ENCODE measurements at regions not wholly inside any gene's neighbourhood (a gene's known extent, or its start where the extent isn't known, plus 50 kb on each side); places are given as distances from the start of the nearest gene placed in this dataset.
"Not testable (repeated sequence)": the region's sequence is repeated elsewhere in the genome, so short reads cannot be mapped to it uniquely, and the experiment has no call there.

DNA sequence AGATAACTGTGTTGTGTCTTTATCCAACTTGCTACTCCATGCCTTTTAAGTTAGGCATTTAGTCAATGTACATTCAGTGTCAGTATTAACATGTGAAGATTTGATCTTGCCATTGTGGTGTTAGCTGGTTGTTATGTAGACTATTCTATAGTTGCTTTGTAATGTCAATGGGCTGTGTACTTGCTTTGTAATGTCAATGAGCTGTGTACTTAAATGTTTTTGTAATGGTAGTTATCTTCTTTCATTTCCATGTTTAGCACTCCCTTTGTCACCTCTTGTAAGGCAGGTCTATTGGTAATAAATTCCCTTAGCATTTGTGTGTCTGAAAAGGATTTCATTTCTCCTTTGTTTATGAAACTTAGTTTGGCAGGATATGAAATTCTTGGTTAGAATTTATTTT is 53.4 kb downstream of the MC4R start:
- no peaks in the 10 kb centered on the region for H3K36me3 ChIP-seq
- H3K4me3 ChIP-seq, result no peak overlapping the region
- DNase-seq, result no peak
- no peaks in the 10 kb centered on the region for H3K27me3 ChIP-seq
- no peaks in the 10 kb centered on the region for H3K9me3 ChIP-seq

DNA sequence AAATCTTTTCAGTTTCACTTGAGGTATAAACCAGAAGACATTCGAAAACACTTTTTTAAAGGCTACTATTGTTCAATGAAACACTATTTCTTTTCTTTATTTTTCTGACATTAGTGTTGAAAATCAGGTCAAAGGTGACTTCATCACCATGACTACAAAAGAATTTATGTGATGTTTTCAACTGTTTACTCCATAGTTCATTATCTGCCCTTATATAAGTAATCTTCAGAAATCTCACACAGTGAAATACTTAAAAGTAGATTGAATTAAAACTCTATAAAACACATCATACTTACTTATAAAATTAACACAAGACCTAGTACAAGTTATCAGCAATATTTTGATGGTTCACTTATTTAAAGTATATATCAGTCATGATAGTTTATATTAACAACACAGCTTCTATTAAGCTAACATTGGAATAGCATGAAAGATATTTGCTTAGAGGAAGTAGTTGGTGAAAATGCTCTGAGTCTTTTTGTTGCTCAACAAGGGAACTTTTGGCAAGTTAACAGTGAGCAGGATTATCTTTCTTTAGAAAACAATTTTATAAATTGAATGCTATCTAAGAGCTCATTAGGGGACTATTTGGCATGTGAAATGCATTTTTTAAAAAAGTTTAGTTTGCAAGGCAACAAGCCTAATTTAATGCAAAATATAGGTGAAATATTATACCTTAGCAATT is 60.8 kb downstream of the MC4R start:
- Histone ChIP-seq H3K4me3 (no peak overlapping the region), H3K9me3 (no peaks in the 10 kb centered on the region), H3K36me3 (no peaks in the 10 kb centered on the region), H3K27me3 (peaks cover 4% of the 10 kb centered on the region; the same call in 1 of the 2 replicates)
- DNase-seq, result no peak

DNA sequence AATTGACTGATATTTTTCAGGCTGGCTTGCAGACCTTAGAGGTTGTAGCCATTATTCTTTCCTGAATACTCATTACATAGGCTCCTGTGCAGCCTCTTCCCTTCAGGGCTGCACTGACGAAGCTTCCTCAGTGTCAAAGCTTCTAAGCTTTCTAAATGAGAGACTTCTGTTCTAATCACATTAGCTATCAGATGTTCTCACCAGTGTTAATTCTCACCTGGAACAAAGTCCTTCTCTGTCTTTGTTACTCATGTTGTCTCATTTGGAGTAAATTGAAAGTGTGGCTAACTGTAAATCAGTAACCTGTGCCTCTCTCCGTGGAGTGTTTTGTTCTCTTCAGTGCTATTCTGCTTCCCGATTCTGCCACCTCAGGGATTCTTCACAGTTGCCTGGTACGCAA is 76.9 kb downstream of the MC4R start:
- Histone ChIP-seq H3K27me3 (no peaks in the 10 kb centered on the region), H3K36me3 (no peaks in the 10 kb centered on the region), H3K4me3 (no peak overlapping the region), H3K9me3 (no peaks in the 10 kb centered on the region)
- DNase-seq, result no peak

DNA sequence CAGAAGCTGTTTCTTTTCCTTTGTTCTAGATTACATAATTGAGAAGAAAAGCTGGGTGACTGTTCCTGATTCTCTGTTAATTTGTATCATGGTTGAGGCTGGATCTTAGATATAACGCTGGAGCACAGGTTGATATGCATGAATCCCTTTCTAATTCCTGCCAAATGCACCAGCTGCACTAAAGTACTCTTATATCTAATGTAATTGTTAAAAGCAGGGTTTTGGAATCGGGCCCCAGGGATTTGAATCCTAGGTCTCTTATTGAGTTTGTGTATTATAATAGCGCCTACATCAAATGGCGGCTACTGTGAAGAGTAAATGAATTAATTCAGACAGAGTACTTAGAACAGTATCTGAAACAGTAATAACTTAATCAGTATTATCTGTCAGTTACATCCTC is 80.4 kb downstream of the MC4R start:
- Histone ChIP-seq H3K36me3 (no peaks in the 10 kb centered on the region), H3K27me3 (peaks cover under 1% of the 10 kb centered on the region; the same call in 1 of the 2 replicates), H3K4me3 (no peak overlapping the region), H3K9me3 (no peaks in the 10 kb centered on the region)
- DNase-seq, result no peak

DNA sequence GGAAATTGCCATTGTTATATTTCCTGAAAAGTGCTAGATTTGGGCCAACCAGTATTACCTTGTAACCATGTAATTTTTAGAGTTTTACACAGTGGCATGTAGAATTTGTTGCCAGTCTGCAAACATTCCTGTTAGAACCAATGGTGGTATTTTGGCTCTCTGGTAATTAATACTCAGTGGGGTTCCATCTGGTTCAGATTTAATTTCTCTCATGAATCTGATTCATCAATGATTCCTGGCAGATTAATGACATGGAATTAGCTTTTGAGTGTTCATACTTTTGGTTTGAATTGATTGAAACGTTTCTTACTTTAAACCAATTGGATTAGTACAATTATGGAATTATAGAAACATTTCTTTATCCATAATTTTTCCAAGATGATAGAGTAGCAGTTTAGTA is 93.2 kb downstream of the MC4R start:
- Histone ChIP-seq H3K4me3 (no peak overlapping the region), H3K9me3 (no peaks in the 10 kb centered on the region), H3K27me3 (no peaks in the 10 kb centered on the region), H3K36me3 (no peaks in the 10 kb centered on the region)
- DNase-seq, result no peak

DNA sequence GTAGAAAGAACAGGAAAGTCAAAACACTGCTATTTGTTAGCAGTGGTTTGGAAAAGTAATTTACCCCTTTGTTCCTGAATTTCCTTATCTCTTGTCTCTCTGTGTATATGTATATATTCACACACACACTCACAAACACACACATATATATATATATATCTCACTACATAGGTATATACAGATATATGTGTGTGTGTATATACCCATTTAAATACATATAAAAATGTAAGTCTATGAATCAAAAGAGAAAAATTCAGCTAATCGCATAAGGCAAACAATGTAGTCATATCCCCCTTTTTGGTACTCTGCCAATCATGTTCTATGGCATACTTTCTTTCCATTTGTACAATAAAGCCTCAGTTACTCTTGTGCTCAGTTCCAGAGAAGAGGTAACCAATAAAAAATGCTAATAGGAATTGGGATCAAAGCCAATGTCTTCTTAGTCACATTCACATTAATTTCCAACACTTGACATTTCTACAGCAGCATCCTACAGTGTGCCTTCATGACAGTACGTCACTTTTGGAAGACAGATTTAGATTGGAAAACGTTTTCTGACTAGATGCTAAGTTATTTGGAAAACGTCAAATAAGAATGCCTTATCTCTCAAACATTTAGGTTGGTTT is 94.6 kb downstream of the MC4R start:
- H3K36me3 ChIP-seq, result no peaks in the 10 kb centered on the region
- no peaks in the 10 kb centered on the region for H3K9me3 ChIP-seq
- H3K4me3 ChIP-seq, result no peak overlapping the region
- no peaks in the 10 kb centered on the region for H3K27me3 ChIP-seq
- DNase-seq, result no peak

DNA sequence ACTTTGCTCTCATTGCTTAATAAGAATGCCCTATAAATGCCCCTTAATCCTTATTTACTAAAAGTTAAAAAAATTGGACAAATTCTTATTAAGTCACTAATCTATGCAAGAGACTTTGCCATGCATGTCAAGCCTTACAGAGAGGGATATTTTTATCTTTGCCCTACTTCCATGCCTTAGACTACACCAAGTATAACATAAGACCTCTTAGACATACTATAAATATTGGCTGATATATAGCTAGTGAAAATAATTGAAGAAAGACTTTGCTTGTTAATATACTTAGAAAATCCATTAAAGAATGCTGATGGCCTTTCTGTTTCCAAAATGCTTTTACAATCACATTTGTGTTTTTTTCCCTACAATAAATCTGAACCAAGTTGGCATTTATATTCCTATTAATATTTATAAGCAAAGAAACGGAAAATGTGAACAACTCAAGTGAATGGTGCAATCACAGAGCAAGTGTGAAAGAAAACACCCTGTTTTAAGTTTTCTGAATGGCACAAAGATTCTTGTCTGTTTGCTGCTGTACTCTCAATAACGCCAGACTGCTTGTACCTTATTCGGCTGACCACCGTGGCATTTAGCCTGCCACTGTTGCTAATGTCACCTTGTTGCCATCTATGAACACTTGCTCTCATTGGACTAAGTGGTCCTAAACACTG is 105.0 kb downstream of the MC4R start:
- no peak overlapping the region for H3K4me3 ChIP-seq
- no peak for DNase-seq
- H3K9me3 ChIP-seq, result no peaks in the 10 kb centered on the region
- no peaks in the 10 kb centered on the region for H3K27me3 ChIP-seq
- H3K36me3 ChIP-seq, result no peaks in the 10 kb centered on the region

DNA sequence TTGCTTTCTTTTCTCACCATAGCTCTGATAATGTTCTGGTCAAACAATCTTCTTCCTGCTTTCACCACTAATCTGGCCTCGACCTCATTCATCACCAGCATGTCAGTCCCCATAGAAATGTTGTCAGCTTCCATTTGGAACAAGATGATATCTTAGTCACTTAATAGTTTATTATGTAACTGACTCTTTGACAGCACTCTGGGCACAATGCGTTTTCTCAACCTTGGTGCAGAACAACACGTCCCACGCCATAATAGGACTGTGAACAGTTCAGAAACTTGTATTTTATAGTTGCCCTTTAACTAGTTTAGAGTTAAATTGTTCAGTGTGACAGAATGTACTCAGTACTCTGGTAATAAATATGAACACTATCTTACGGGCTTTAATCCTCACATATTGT is 106.0 kb downstream of the MC4R start:
- no peak overlapping the region for H3K4me3 ChIP-seq
- DNase-seq, result no peak

DNA sequence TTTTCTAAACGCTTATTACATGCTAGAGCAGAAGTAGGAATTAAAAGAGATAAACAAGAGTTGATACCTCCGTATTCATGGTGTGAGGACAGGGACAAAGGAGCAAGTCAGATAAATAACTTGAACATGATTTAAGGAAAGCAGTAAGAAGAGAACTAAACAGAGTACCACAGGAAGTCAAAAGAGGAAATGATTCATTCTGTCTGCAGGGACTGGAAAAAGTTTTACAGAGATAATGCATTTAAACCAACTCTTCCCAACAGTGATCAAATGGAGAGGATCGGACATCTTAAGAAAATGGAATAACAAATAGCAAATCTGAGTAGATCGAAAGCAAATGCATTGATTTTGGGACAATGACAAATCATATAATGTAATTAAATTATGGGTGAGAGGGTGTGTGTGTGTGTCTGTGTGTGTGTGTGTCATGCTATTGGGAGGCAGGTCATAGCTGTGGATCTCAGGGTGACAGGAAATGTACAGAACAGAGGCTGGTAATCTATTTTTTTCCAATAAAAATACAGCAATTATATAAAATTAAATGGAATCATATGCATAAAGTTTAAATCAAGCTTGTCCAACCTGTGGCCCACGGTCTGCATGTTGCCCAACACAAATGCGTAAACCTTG is 113.4 kb downstream of the MC4R start:
- no peaks in the 10 kb centered on the region; the same call in 1 of the 2 replicates for H3K27me3 ChIP-seq
- no peak overlapping the region for H3K4me3 ChIP-seq
- H3K36me3 ChIP-seq, result no peaks in the 10 kb centered on the region
- no peaks in the 10 kb centered on the region for H3K9me3 ChIP-seq
- DNase-seq, result no peak

More for the DNA sequence above, 106.0 kb downstream of the MC4R start:
- Histone ChIP-seq H3K36me3 (no peaks in the 10 kb centered on the region), H3K9me3 (no peaks in the 10 kb centered on the region), H3K27me3 (no peaks in the 10 kb centered on the region)

DNA sequence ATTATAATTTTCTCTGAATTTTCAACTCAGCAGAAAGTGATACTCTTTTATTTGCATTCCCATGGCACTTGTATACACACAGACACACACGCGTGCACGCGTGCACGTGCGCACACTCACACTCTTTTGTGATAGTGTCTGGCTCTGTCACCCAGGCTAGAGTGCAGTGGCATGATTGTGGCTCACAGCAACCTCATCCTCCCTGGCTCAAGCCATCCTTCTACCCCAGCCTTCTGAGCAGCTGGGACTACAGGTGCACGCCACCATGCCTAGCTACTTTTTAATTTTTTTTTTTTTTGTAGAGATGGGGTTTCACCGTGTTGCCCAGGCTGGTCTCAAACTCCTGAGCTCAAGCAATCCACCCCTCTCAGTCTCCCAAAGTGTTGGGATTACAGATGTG is 123.2 kb downstream of the MC4R start:
- H3K36me3 ChIP-seq, result no peaks in the 10 kb centered on the region
- DNase-seq, result no peak
- H3K9me3 ChIP-seq, result no peaks in the 10 kb centered on the region
- no peaks in the 10 kb centered on the region for H3K27me3 ChIP-seq
- no peak overlapping the region for H3K4me3 ChIP-seq

DNA sequence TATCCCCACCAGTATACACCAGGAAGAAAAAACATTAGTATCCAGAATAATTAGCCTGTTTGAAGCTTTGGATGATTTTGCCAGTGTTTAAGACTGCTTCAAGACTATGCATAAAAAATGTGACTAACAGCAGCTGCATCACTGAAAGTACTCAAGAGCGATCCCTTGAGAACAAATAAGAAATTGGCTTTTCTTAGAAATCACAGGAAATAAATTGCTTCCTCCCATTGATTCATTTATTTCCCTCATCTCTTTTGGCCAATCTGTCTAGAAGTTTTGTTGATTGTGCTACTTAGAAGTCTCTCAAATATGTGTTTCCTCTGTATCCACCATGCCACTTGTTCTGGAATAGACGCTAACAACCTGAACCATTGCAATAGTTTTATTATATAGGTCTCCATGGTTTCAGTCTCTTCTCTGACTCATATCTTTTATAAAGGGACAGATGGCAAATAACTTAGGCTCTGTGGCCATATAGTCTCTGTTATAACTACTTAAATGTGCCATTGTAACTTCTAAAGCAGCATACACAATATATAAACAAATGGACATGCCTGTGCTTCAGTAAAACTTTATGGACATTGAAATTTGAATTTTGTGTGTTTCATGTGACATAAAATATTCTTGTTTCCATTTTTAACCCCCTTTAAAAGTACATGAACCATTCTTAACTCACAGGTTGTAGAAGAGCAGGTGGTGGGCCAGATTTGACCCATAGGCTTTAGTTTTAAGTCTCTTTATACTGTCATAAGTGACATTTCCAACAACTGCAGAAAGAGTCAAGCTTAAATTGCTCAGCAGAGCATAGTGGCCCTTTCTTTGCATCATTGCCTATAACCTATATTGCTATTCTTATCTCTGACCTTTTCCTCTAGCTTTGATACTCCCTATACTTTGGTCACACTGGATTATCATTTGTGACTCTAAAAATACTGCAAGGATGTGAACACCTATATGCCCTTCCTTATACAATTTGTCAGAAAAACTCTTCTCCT is 123.9 kb downstream of the MC4R start:
- Histone ChIP-seq H3K4me3 (no peak overlapping the region), H3K27me3 (no peaks in the 10 kb centered on the region), H3K9me3 (no peaks in the 10 kb centered on the region), H3K36me3 (no peaks in the 10 kb centered on the region)
- DNase-seq, result no peak

DNA sequence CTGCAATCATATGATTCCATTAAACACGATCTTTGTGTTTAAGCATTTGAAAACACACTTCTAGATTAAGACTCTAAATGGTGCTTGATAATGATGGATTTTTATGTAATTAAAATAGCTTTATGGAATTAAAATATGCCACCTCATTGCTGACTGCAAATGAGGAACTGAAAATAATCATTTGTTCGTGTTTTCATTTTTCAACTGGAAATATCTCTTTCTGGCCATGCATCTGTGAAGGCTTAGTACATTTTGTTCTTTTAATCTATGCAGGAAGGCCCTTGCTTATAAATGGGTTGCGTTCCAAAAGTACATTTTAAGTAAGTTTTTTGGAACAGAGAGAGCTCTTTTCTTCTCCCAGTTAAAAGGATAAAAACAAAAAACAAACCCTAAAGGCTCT is 125.5 kb downstream of the MC4R start:
- no peaks in the 10 kb centered on the region for H3K27me3 ChIP-seq
- H3K9me3 ChIP-seq, result no peaks in the 10 kb centered on the region
- no peak for DNase-seq
- no peaks in the 10 kb centered on the region for H3K36me3 ChIP-seq
- no peak overlapping the region for H3K4me3 ChIP-seq

DNA sequence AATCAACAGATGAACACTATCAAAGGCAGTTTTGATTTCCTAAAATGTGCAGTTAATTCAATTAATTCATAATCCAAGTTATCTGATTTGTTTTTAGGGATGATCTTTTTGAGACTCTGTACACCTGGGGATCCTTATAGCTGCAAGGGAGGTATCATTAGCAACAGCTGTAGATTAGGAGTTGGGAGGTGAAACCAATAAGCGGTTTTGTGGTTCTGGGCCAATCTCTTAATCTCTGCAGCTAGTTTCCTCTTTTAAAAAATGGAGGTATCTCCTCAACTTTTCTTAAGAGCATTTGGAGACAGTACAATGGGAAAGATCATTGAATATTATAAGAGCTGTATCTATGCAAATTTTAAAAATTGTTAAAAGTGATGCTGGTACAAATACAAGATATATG is 126.0 kb downstream of the MC4R start:
- DNase-seq, result no peak
- no peaks in the 10 kb centered on the region for H3K9me3 ChIP-seq
- no peak overlapping the region for H3K4me3 ChIP-seq
- no peaks in the 10 kb centered on the region for H3K36me3 ChIP-seq
- H3K27me3 ChIP-seq, result no peaks in the 10 kb centered on the region

DNA sequence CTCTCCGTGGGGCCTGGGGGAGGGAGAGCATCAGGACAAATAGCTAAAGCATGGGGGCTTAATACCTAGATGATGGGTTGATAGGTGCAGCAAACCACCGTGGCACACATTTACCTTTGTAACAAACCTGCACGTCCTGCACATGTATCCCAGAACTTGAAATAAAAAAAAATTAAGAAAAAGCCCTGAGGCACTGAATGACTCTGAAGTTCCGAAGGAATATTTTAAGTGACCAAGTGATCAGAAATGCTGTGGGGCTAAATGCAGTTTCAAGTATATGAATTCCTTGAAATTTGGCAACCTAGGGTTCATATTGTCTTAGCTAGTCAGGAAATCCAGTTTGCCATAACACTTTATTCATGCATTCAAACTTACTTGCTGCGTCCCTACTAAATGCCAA is 127.5 kb downstream of the MC4R start:
- H3K9me3 ChIP-seq, result no peaks in the 10 kb centered on the region
- H3K27me3 ChIP-seq, result no peaks in the 10 kb centered on the region
- no peaks in the 10 kb centered on the region for H3K36me3 ChIP-seq
- no peak overlapping the region for H3K4me3 ChIP-seq
- DNase-seq, result no peak

DNA sequence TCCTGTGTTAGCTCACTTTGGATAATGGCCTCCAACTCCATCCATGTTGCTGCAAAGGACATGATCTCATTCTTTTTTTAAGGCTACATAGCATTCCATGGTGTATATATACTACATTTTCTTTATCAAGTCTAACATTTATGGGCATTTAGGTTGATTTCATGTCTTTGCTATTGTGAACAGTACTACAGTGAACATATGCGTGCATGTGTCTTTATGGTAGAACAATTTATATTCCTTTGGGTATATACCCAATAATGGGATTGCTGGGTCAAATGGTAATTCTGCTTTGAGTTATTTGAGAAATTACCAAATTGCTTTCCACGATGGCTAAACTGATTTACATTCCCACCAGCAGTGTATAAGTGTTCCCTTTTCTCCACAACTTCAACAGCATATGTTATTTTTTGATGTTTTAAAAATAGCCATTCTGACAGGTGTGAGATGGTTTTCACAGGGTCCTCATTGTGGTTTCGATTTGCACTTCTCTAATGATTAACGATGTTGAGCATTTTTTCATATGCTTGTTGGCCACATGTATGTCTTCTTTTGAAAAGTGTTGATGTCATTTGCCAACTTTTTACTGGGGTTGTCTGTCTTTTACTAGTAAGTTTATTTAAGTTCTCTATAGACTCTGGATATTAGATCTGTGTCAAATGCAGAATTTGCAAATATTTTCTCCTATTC is 133.4 kb downstream of the MC4R start:
- H3K36me3 ChIP-seq, H3K27me3 ChIP-seq, DNase-seq: not testable (repeated sequence)

DNA sequence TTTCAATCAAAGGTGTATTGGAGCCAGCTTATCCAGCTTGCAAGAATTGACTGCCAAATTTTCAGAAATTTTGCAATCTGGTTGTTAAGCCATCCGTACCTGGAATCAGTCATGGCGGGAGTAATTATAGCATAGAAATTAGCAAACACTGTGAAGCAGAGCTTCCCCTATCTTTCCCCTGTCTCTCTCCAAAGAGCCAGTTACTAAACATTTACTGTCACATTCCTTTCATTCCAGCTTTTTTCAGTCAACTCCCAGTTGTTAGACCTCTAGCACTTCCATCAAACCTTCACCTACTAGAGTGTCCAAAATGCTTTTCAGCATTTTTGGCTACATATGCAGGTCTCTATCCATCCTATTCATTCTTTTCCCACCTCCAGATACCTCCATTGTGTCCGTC is 137.4 kb downstream of the MC4R start:
- Histone ChIP-seq H3K36me3 (no peaks in the 10 kb centered on the region), H3K27me3 (peaks cover 4% of the 10 kb centered on the region; the same call in 1 of the 2 replicates), H3K4me3 (no peak overlapping the region), H3K9me3 (no peaks in the 10 kb centered on the region)
- no peak for DNase-seq

More for the DNA sequence above, 133.4 kb downstream of the MC4R start:
- not testable (repeated sequence) for H3K4me3 ChIP-seq, H3K9me3 ChIP-seq

All from MG63 (cell line).